Iris pigment epithelial cell (primary cell): ENCODE measurements at regions not wholly inside any gene's neighbourhood (a gene's known extent, or its start where the extent isn't known, plus 50 kb on each side); places are given as distances from the start of the nearest gene placed in this dataset.
A peak's percentile ranks its signal among the peaks of the same experiment; 100 is the strongest.

ENCODE experiments used
- DNase-seq: peaks from one replicate; pipeline ENCODE4 v3.0.0-alpha.2; 2011; ENCODE audit warnings: low read depth

- no peak for DNase-seq
Measured at GRCh38 chr5:67467110-67467509, 270.5 kb upstream of the CD180 start.

GRCh38 chr5:67465537-67466207 is 269.1 kb upstream of the CD180 start:
- no peak for DNase-seq

GRCh38 chr5:67462147-67462546 is 265.5 kb upstream of the CD180 start:
- DNase-seq, result no peak

- DNase-seq, result no peak
Measured at GRCh38 chr5:67459253-67459652, 262.7 kb upstream of the CD180 start.

GRCh38 chr5:67455970-67456369 is 259.4 kb upstream of the CD180 start:
- no peak for DNase-seq

- DNase-seq, result no peak
Measured at GRCh38 chr5:67454957-67455561, 258.5 kb upstream of the CD180 start.

- peak; percentile 42 for DNase-seq
Measured at GRCh38 chr5:67453111-67453905, 256.7 kb upstream of the CD180 start.

- no peak for DNase-seq
Measured at GRCh38 chr5:67451640-67452279, 255.2 kb upstream of the CD180 start.

GRCh38 chr5:67447732-67448131 is 251.1 kb upstream of the CD180 start:
- DNase-seq, result no peak

GRCh38 chr5:67437905-67438845 is 241.6 kb upstream of the CD180 start:
- DNase-seq, result no peak

GRCh38 chr5:67435032-67435431 is 238.4 kb upstream of the CD180 start:
- no peak for DNase-seq

- no peak for DNase-seq
Measured at GRCh38 chr5:67434466-67434865, 237.9 kb upstream of the CD180 start.

GRCh38 chr5:67432606-67433005 is 236.0 kb upstream of the CD180 start:
- DNase-seq, result no peak

GRCh38 chr5:67431191-67431590 is 234.6 kb upstream of the CD180 start:
- DNase-seq, result peak; percentile 5

GRCh38 chr5:67427850-67428298 is 231.3 kb upstream of the CD180 start:
- no peak for DNase-seq

- DNase-seq, result peak; percentile 4
Measured at GRCh38 chr5:67426961-67427849, 230.6 kb upstream of the CD180 start.

- DNase-seq, result peak; percentile 27
Measured at GRCh38 chr5:67425514-67425913, 228.9 kb upstream of the CD180 start.

GRCh38 chr5:67417839-67418238 is 221.2 kb upstream of the CD180 start:
- DNase-seq, result no peak

GRCh38 chr5:67416986-67417385 is 220.4 kb upstream of the CD180 start:
- DNase-seq, result no peak

GRCh38 chr5:67416133-67416937 is 219.7 kb upstream of the CD180 start:
- DNase-seq, result no peak
